ENCODE measurements at regions not wholly inside any gene's neighbourhood (a gene's known extent, or its start where the extent isn't known, plus 50 kb on each side); places are given as distances from the start of the nearest gene placed in this dataset.
"Not testable (repeated sequence)": the region's sequence is repeated elsewhere in the genome, so short reads cannot be mapped to it uniquely, and the experiment has no call there.

GRCh38 chr2:168323529-168324021 lies 76.2 kb upstream of the STK39 start:
- no peak for DNase-seq (ENCODE audit: low read depth)
- TF ChIP-seq CTCF (IDR thresholded peaks at IDR 0.05; ENCODE audit: insufficient read depth, low read depth, low read length, missing control alignments) = no peak
- H3K4me3 ChIP-seq (ENCODE audit: low read length) = no peak overlapping the region

GRCh38 chr2:168326572-168326971 lies 79.2 kb upstream of the STK39 start:
- no peak for DNase-seq (ENCODE audit: low read depth)
- no peak overlapping the region for H3K4me3 ChIP-seq (ENCODE audit: low read length)
- no peak for TF ChIP-seq CTCF (IDR thresholded peaks at IDR 0.05; ENCODE audit: insufficient read depth, low read depth, low read length, missing control alignments)

GRCh38 chr2:168327328-168327727 lies 79.9 kb upstream of the STK39 start:
- no peak overlapping the region for H3K4me3 ChIP-seq (ENCODE audit: low read length)
- DNase-seq (ENCODE audit: low read depth) = no peak
- no peak for TF ChIP-seq CTCF (IDR thresholded peaks at IDR 0.05; ENCODE audit: insufficient read depth, low read depth, low read length, missing control alignments)

- H3K4me3 ChIP-seq (ENCODE audit: low read length) = no peak overlapping the region
- TF ChIP-seq CTCF (IDR thresholded peaks at IDR 0.05; ENCODE audit: insufficient read depth, low read depth, low read length, missing control alignments) = no peak
- DNase-seq (ENCODE audit: low read depth) = no peak
Observed at GRCh38 chr2:168328421-168328820, 81.0 kb upstream of the STK39 start.

GRCh38 chr2:168330624-168331423 lies 83.4 kb upstream of the STK39 start:
- no peak for TF ChIP-seq CTCF (IDR thresholded peaks at IDR 0.05; ENCODE audit: insufficient read depth, low read depth, low read length, missing control alignments)

GRCh38 chr2:168335254-168335653 lies 87.9 kb upstream of the STK39 start:
- H3K4me3 ChIP-seq (ENCODE audit: low read length); DNase-seq (ENCODE audit: low read depth): not testable (repeated sequence)

More at GRCh38 chr2:168330624-168331423, 83.4 kb upstream of the STK39 start:
- H3K4me3 ChIP-seq (ENCODE audit: low read length) = no peak overlapping the region
- DNase-seq (ENCODE audit: low read depth) = no peak

- DNase-seq (ENCODE audit: low read depth) = peak; percentile 92
- H3K4me3 ChIP-seq (ENCODE audit: low read length) = no peak overlapping the region
- peak; percentile 88 for TF ChIP-seq CTCF (IDR thresholded peaks at IDR 0.05; ENCODE audit: insufficient read depth, low read depth, low read length, missing control alignments)
Observed at GRCh38 chr2:168336786-168337388, 89.5 kb upstream of the STK39 start.
